ENCODE measurements at regions not wholly inside any gene's neighbourhood (a gene's known extent, or its start where the extent isn't known, plus 50 kb on each side); places are given as distances from the start of the nearest gene placed in this dataset.

DNA sequence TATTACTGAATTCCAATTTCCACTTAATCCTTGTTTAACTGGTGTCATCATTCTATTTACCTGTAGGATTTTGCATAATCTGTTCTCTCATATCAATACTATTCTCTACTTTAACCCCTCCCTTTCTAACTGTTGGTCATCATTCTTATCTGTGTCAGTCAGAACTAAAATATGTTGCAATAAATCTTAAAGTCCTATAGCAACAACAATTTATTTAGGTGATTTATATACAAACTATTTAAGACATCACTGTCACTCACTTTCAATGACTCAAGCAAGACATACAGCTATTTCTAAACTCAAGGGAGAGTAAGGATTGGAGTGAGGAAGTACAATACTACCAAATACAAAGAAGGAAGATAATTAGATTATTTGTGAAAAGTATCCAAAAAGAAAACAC, 740.4 kb downstream of the DSC3 start:
- Histone ChIP-seq H3K4me3 (ENCODE audit: low read depth, low read length) (no peak overlapping the region), H3K27ac (ENCODE audit: extremely low read depth, low read depth, low read length) (no peak overlapping the region), H3K9me3 (ENCODE audit: control insufficient read depth, insufficient read depth, low read depth, low read length) (no peaks in the 10 kb centered on the region), H3K4me1 (ENCODE audit: control insufficient read depth, insufficient read depth, low read length) (no peaks in the 10 kb centered on the region), H3K36me3 (ENCODE audit: control insufficient read depth in 2 of 2, insufficient read depth in 1 of 2, low read length in 2 of 2) (no peaks in the 10 kb centered on the region)
- TF ChIP-seq, protein P1, sequence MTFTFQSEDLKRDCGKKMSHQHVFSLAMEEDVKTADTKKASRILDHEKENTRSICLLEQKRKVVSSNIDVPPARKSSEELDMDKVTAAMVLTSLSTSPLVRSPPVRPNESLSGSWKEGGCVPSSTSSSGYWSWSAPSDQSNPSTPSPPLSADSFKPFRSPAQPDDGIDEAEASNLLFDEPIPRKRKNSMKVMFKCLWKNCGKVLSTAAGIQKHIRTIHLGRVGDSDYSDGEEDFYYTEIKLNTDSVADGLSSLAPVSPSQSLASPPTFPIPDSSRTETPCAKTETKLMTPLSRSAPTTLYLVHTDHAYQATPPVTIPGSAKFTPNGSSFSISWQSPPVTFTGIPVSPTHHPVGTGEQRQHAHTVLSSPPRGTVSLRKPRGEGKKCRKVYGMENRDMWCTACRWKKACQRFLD (tag by site-specific recombination; IDR thresholded peaks at IDR 0.05), result no peak
- TF ChIP-seq ZNF239 (tag by site-specific recombination; IDR thresholded peaks at IDR 0.05), result no peak
- TF ChIP-seq ZBTB21 (tag by site-specific recombination; IDR thresholded peaks at IDR 0.05), result no peak
- no peak for TF ChIP-seq ZBTB20 (tag by site-specific recombination; IDR thresholded peaks at IDR 0.05)
- no peak for TF ChIP-seq SP3 (tag by site-specific recombination; IDR thresholded peaks at IDR 0.05)
- TF ChIP-seq, protein P2, sequence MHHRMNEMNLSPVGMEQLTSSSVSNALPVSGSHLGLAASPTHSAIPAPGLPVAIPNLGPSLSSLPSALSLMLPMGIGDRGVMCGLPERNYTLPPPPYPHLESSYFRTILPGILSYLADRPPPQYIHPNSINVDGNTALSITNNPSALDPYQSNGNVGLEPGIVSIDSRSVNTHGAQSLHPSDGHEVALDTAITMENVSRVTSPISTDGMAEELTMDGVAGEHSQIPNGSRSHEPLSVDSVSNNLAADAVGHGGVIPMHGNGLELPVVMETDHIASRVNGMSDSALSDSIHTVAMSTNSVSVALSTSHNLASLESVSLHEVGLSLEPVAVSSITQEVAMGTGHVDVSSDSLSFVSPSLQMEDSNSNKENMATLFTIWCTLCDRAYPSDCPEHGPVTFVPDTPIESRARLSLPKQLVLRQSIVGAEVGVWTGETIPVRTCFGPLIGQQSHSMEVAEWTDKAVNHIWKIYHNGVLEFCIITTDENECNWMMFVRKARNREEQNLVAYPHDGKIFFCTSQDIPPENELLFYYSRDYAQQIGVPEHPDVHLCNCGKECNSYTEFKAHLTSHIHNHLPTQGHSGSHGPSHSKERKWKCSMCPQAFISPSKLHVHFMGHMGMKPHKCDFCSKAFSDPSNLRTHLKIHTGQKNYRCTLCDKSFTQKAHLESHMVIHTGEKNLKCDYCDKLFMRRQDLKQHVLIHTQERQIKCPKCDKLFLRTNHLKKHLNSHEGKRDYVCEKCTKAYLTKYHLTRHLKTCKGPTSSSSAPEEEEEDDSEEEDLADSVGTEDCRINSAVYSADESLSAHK (tag by site-specific recombination; IDR thresholded peaks at IDR 0.05), result no peak
- no peak for TF ChIP-seq SP7 (tag by site-specific recombination; IDR thresholded peaks at IDR 0.05)
- TF ChIP-seq, protein P3, sequence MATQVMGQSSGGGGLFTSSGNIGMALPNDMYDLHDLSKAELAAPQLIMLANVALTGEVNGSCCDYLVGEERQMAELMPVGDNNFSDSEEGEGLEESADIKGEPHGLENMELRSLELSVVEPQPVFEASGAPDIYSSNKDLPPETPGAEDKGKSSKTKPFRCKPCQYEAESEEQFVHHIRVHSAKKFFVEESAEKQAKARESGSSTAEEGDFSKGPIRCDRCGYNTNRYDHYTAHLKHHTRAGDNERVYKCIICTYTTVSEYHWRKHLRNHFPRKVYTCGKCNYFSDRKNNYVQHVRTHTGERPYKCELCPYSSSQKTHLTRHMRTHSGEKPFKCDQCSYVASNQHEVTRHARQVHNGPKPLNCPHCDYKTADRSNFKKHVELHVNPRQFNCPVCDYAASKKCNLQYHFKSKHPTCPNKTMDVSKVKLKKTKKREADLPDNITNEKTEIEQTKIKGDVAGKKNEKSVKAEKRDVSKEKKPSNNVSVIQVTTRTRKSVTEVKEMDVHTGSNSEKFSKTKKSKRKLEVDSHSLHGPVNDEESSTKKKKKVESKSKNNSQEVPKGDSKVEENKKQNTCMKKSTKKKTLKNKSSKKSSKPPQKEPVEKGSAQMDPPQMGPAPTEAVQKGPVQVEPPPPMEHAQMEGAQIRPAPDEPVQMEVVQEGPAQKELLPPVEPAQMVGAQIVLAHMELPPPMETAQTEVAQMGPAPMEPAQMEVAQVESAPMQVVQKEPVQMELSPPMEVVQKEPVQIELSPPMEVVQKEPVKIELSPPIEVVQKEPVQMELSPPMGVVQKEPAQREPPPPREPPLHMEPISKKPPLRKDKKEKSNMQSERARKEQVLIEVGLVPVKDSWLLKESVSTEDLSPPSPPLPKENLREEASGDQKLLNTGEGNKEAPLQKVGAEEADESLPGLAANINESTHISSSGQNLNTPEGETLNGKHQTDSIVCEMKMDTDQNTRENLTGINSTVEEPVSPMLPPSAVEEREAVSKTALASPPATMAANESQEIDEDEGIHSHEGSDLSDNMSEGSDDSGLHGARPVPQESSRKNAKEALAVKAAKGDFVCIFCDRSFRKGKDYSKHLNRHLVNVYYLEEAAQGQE (tag by site-specific recombination; IDR thresholded peaks at IDR 0.05), result no peak
- TF ChIP-seq REPIN1 (tag by site-specific recombination; IDR thresholded peaks at IDR 0.05; ENCODE audit: low read depth), result no peak
- no peak for TF ChIP-seq ZNF660 (tag by site-specific recombination; IDR thresholded peaks at IDR 0.05)
- no peak for TF ChIP-seq ZBTB1 (tag by site-specific recombination; IDR thresholded peaks at IDR 0.05)
- TF ChIP-seq KLF16 (tag by site-specific recombination; IDR thresholded peaks at IDR 0.05), result no peak
- TF ChIP-seq, protein P4, sequence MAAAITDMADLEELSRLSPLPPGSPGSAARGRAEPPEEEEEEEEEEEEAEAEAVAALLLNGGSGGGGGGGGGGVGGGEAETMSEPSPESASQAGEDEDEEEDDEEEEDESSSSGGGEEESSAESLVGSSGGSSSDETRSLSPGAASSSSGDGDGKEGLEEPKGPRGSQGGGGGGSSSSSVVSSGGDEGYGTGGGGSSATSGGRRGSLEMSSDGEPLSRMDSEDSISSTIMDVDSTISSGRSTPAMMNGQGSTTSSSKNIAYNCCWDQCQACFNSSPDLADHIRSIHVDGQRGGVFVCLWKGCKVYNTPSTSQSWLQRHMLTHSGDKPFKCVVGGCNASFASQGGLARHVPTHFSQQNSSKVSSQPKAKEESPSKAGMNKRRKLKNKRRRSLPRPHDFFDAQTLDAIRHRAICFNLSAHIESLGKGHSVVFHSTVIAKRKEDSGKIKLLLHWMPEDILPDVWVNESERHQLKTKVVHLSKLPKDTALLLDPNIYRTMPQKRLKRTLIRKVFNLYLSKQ (tag by site-specific recombination; IDR thresholded peaks at IDR 0.05; ENCODE audit: borderline replicate concordance), result no peak
- TF ChIP-seq ZNF302 (tag by site-specific recombination; IDR thresholded peaks at IDR 0.05; ENCODE audit: low read depth), result no peak
- ChIA-PET POLR2A (no interaction called here), CTCF (no interaction called here)

DNA sequence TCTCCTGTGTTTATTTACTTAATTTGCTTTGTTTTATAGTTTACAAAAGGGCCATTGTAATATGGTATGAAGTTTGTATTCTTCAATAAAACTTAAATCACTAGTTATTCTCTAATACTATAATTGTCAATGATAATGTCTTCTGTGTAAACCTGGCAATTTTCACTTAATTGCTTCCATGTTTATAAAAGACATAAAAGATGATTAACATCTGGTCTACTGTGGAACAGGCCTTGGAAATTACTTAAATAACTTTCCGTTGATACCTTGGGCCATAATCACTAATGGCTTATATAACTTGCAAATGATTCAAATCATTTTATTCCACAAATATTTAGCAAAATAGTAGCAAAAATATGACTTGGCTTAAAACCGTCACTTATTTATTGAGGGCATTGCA, 743.8 kb downstream of the DSC3 start:
- no peak overlapping the region for H3K4me3 ChIP-seq (ENCODE audit: low read depth, low read length)
- TF ChIP-seq ZNF133 (tag by site-specific recombination; IDR thresholded peaks at IDR 0.05) (no peak), ZBTB48 (tag by site-specific recombination; IDR thresholded peaks at IDR 0.05) (no peak), TRIM28 (IDR thresholded peaks at IDR 0.05; ENCODE audit: borderline replicate concordance, low read length) (no peak), ZNF510 (tag by site-specific recombination; IDR thresholded peaks at IDR 0.05; ENCODE audit: insufficient replicate concordance) (no peak), ZIC2 (tag by site-specific recombination; IDR thresholded peaks at IDR 0.05) (no peak), ZNF16 (tag by site-specific recombination; IDR thresholded peaks at IDR 0.05; ENCODE audit: low read depth) (no peak), ZNF561 (tag by site-specific recombination; IDR thresholded peaks at IDR 0.05; ENCODE audit: borderline replicate concordance) (no peak), ZNF19 (tag by site-specific recombination; IDR thresholded peaks at IDR 0.05; ENCODE audit: low read depth) (no peak)
- TF ChIP-seq, protein P5, sequence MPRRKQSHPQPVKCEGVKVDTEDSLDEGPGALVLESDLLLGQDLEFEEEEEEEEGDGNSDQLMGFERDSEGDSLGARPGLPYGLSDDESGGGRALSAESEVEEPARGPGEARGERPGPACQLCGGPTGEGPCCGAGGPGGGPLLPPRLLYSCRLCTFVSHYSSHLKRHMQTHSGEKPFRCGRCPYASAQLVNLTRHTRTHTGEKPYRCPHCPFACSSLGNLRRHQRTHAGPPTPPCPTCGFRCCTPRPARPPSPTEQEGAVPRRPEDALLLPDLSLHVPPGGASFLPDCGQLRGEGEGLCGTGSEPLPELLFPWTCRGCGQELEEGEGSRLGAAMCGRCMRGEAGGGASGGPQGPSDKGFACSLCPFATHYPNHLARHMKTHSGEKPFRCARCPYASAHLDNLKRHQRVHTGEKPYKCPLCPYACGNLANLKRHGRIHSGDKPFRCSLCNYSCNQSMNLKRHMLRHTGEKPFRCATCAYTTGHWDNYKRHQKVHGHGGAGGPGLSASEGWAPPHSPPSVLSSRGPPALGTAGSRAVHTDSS (tag by site-specific recombination; IDR thresholded peaks at IDR 0.05), result no peak

More for the DNA sequence above, 743.8 kb downstream of the DSC3 start:
- no peaks in the 10 kb centered on the region for H3K36me3 ChIP-seq (ENCODE audit: control insufficient read depth in 2 of 2, insufficient read depth in 1 of 2, low read length in 2 of 2)
- no peaks in the 10 kb centered on the region for H3K9me3 ChIP-seq (ENCODE audit: control insufficient read depth, insufficient read depth, low read depth, low read length)
- no peak overlapping the region for H3K27ac ChIP-seq (ENCODE audit: extremely low read depth, low read depth, low read length)
- ChIA-PET CTCF (no interaction called here), POLR2A (no interaction called here)
- no peaks in the 10 kb centered on the region for H3K4me1 ChIP-seq (ENCODE audit: control insufficient read depth, insufficient read depth, low read length)
